SW480 (cell line): ENCODE measurements at regions not wholly inside any gene's neighbourhood (a gene's known extent, or its start where the extent isn't known, plus 50 kb on each side); places are given as distances from the start of the nearest gene placed in this dataset.

Experiments used
- DNase-seq: peaks from one replicate; pipeline ENCODE4 v3.0.0-alpha.2; 2016; ENCODE audit warnings: low spot score

GRCh38 chr12:17540921-17541320 is 549.1 kb downstream of the RERGL start:
- DNase-seq: no peak

GRCh38 chr12:17528394-17528793 is 561.6 kb downstream of the RERGL start:
- DNase-seq: no peak

- DNase-seq: no peak
Observed at GRCh38 chr12:17527021-17527420, 563.0 kb downstream of the RERGL start.

GRCh38 chr12:17511369-17511768 is 578.6 kb downstream of the RERGL start:
- no peak for DNase-seq

GRCh38 chr12:17507336-17507735 is 582.7 kb downstream of the RERGL start:
- no peak for DNase-seq

- DNase-seq: no peak
Observed at GRCh38 chr12:17503742-17504141, 586.3 kb downstream of the RERGL start.

- DNase-seq: no peak
Observed at GRCh38 chr12:17489452-17489851, 600.5 kb downstream of the RERGL start.

GRCh38 chr12:17478908-17479673 is 610.9 kb downstream of the RERGL start:
- no peak for DNase-seq

- no peak for DNase-seq
Observed at GRCh38 chr12:17470460-17470859, 619.5 kb downstream of the RERGL start.

- no peak for DNase-seq
Observed at GRCh38 chr12:17459214-17459613, 630.8 kb downstream of the RERGL start.

GRCh38 chr12:17456486-17456885 is 633.5 kb downstream of the RERGL start:
- no peak for DNase-seq

- no peak for DNase-seq
Observed at GRCh38 chr12:17438141-17438540, 651.9 kb downstream of the RERGL start.

- no peak for DNase-seq
Observed at GRCh38 chr12:17416748-17417147, 673.2 kb downstream of the RERGL start.

GRCh38 chr12:17414596-17414995 is 675.4 kb downstream of the RERGL start:
- no peak for DNase-seq

- DNase-seq: no peak
Observed at GRCh38 chr12:17411662-17412061, 678.3 kb downstream of the RERGL start.

GRCh38 chr12:17388679-17389078 is 701.3 kb downstream of the RERGL start:
- DNase-seq: no peak

GRCh38 chr12:17383321-17383720 is 706.7 kb downstream of the RERGL start:
- no peak for DNase-seq

GRCh38 chr12:17381211-17381610 is 708.8 kb downstream of the RERGL start:
- no peak for DNase-seq

GRCh38 chr12:17372508-17372907 is 717.5 kb downstream of the RERGL start:
- no peak for DNase-seq

GRCh38 chr12:17371491-17372215 is 718.3 kb downstream of the RERGL start:
- DNase-seq: no peak

- DNase-seq: no peak
Observed at GRCh38 chr12:17370621-17371020, 719.4 kb downstream of the RERGL start.

GRCh38 chr12:17369556-17369955 is 720.4 kb downstream of the RERGL start:
- DNase-seq: no peak

- DNase-seq: no peak
Observed at GRCh38 chr12:17361224-17361623, 728.8 kb downstream of the RERGL start.

- DNase-seq: no peak
Observed at GRCh38 chr12:17358835-17359234, 731.2 kb downstream of the RERGL start.
